Dendritic cell treated with granulocyte-macrophage colony-stimulating factor and Interleukin-4, amounts not matched to agents 40 ng/mL and 50 ng/mL, for 4 days (primary cell): ENCODE measurements at regions not wholly inside any gene's neighbourhood (a gene's known extent, or its start where the extent isn't known, plus 50 kb on each side); places are given as distances from the start of the nearest gene placed in this dataset.

Experiments used
- H3K27ac Mint-ChIP-seq: one replicate; pipeline ENCODE4 v1.8.0; 2022; ENCODE audit warnings: mild to moderate bottlenecking, mixed read lengths
- H3K27me3 Mint-ChIP-seq: one replicate; pipeline ENCODE4 v1.8.0; 2022; ENCODE audit warnings: mild to moderate bottlenecking, mixed read lengths
- H3K36me3 Mint-ChIP-seq: one replicate; pipeline ENCODE4 v1.8.0; 2022; ENCODE audit warnings: low read depth, mixed read lengths
- H3K4me1 Mint-ChIP-seq: one replicate; pipeline ENCODE4 v1.8.0; 2022; ENCODE audit warnings: low read depth, mixed read lengths
- H3K4me3 Mint-ChIP-seq: one replicate; pipeline ENCODE4 v1.8.0; 2022; ENCODE audit warnings: mild to moderate bottlenecking, moderate library complexity, mixed read lengths
- H3K9me3 Mint-ChIP-seq: one replicate; pipeline ENCODE4 v1.8.0; 2022; ENCODE audit warnings: mixed read lengths
- intact Hi-C: fragments of 100-400 bp; cut with micrococcal nuclease; formaldehyde crosslinking; loops from one replicate; pipeline ENCODE4 v1.15.0; 2022

DNA sequence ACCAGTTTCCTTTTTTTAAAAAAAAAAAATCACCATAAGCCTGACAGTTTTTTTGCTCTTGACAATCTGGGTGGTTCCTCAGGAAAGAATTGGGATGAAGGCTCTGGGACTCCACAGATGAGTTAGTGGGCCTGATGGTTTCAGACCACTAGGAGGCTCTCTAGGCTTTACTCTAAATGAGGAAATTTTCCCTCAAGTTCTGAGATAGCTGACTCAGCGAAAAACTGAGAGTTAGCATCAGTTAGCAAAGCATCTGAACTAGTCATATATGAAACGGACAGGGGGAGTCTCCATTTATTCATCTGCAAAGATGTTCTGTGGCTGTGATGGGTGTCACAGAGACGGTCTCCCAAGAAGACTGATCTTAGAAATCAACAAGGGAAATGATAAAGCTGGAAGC, 314.3 kb upstream of the OR4E1 start:
- Mint-ChIP-seq H3K27ac (no peak overlapping the region), H3K4me1 (no peaks in the 10 kb centered on the region), H3K9me3 (no peaks in the 10 kb centered on the region), H3K4me3 (no peak overlapping the region), H3K36me3 (no peaks in the 10 kb centered on the region), H3K27me3 (peaks cover 2% of the 10 kb centered on the region)
- intact Hi-C loops: no loop called here

DNA sequence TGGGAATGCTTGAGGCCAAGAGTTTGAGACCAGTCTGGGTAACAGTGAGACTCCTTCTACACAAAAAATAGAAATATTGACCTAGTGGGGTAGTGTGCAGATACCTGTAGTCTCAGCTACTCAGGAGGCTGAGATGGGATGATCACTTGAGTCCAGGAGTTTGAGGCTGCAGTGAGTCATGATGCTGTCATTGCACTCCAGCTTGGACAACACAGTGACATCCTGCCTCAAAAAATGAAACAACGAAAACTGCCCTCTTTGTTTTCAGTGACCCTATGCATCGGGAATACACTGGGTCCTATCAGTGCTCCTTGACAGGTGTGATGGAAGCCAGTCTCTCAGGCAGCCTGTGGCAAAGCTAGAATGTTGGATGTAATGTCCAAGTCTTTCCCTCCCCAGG, 311.5 kb upstream of the OR4E1 start:
- no peak overlapping the region for H3K27ac Mint-ChIP-seq

DNA sequence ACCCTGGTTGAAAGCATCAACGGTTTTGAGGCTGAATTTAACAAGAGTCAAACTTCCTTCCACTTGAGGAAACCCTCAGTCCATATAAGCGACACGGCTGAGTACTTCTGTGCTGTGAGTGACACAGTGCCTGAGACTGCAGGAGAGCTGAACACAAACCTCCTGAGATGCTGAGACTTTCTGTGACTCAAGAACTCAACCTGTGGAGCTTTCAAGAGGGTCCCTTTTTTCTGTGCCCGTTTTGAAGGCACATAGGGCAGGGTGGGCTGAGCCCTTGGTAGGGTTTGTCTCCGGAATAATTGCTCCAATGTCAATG, 305.3 kb upstream of the OR4E1 start:
- no peak overlapping the region for H3K27ac Mint-ChIP-seq
- no peaks in the 10 kb centered on the region for H3K4me1 Mint-ChIP-seq
- H3K27me3 Mint-ChIP-seq: no peaks in the 10 kb centered on the region
- H3K4me3 Mint-ChIP-seq: no peak overlapping the region
- H3K9me3 Mint-ChIP-seq: no peaks in the 10 kb centered on the region
- no peaks in the 10 kb centered on the region for H3K36me3 Mint-ChIP-seq
- intact Hi-C loops: no loop called here

More for the DNA sequence above, 311.5 kb upstream of the OR4E1 start:
- Mint-ChIP-seq H3K27me3 (no peaks in the 10 kb centered on the region), H3K4me1 (no peaks in the 10 kb centered on the region), H3K4me3 (no peak overlapping the region), H3K9me3 (no peaks in the 10 kb centered on the region), H3K36me3 (no peaks in the 10 kb centered on the region)
- intact Hi-C loops: no loop called here

DNA sequence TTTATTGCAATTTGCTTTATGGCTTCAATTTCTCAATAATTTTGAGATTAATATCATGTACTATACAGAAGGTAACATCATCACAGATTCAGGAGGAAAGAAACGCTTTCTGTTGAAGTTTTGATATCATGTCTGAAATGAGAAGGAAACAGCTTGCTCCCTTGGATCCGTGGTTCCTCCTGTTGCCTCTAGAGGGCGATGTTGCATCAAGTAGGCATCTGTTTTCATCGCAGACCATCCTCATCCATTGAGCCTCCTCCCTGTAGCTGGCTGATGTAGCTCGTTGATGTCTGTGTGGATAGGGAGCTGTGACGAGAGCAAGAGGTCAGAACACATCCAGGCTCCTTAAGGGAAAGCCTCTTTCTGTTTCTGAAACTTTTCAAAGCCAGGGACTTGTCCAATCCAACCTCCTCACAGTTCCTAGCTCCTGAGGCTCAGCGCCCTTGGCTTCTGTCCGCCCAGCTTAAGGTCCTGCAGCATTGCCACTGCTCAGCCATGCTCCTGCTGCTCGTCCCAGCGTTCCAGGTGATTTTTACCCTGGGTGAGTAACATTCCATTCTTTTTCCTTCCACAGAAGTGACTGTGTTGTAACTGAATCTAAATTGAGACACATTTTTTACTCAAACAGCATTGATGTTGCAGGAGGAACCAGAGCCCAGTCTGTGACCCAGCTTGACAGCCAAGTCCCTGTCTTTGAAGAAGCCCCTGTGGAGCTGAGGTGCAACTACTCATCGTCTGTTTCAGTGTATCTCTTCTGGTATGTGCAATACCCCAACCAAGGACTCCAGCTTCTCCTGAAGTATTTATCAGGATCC, 304.8 kb upstream of the OR4E1 start:
- intact Hi-C loops: no loop called here
- H3K36me3 Mint-ChIP-seq: no peaks in the 10 kb centered on the region
- no peaks in the 10 kb centered on the region for H3K4me1 Mint-ChIP-seq
- H3K4me3 Mint-ChIP-seq: no peak overlapping the region
- no peak overlapping the region for H3K27ac Mint-ChIP-seq
- H3K9me3 Mint-ChIP-seq: no peaks in the 10 kb centered on the region
- no peaks in the 10 kb centered on the region for H3K27me3 Mint-ChIP-seq

DNA sequence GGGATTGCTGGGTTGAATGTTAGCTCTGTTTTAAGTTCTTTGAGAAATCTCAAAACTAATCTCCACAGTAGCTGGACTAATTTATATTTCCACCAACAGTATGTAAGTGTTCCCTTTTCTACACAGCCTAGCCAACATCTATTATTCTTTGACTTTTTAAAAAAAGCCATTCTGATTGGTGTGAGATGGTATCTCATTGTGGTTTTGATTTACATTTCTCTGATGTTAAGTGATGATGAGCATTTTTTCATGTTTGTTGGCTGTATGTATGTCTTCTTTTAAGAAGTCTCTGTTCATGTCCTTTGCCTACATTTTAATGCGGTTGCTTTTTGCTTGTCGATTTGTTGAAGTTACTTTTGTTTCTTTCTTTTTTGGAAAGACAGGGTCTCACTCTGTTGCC, 301.1 kb upstream of the OR4E1 start:
- intact Hi-C loops: no loop called here
- Mint-ChIP-seq H3K27me3 (no peaks in the 10 kb centered on the region), H3K9me3 (no peaks in the 10 kb centered on the region), H3K4me1 (no peaks in the 10 kb centered on the region), H3K27ac (no peak overlapping the region), H3K4me3 (no peak overlapping the region), H3K36me3 (no peaks in the 10 kb centered on the region)

DNA sequence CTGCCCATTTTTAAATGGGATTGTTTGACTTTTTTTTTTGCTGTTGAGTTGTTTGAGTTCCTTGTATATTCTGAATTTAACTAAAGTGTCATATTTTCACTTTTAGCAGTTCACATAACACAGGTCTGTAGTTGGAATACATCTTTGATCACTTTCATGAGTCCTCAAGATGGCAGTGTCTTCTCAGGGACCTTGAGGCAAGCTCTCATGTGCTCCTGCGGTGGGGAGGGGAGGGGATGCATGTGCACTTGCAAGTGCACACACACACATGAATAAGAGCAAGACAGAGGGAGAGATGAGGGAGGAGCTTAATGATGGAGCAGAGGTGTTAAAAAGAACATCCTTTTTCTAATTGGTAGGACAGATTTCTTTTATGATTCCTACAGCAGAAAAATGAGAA, 291.4 kb upstream of the OR4E1 start:
- Mint-ChIP-seq H3K9me3 (no peaks in the 10 kb centered on the region), H3K27me3 (no peaks in the 10 kb centered on the region), H3K27ac (no peak overlapping the region), H3K4me1 (no peaks in the 10 kb centered on the region), H3K36me3 (no peaks in the 10 kb centered on the region), H3K4me3 (no peak overlapping the region)
- intact Hi-C loops: no loop called here

DNA sequence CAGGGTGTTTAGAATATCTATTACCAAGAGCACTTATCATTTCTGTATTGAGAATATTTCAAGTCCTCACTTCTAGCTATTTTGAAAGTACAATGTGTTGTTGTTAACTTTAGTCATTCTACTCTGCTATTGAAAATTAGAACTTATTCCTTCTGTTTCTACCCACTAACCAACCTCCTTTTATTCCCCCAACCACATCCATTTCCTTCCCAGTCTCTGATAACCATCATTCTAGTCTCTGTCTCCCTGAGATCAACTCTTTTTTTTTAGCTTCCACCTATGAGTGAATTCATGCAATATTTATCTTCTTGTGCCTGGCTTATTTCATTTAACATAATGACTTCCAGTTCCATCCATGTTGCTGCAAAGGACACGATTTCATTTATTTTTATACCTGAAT, 290.6 kb upstream of the OR4E1 start:
- no peak overlapping the region for H3K27ac Mint-ChIP-seq
- no peak overlapping the region for H3K4me3 Mint-ChIP-seq
- no peaks in the 10 kb centered on the region for H3K27me3 Mint-ChIP-seq
- H3K4me1 Mint-ChIP-seq: no peaks in the 10 kb centered on the region
- H3K9me3 Mint-ChIP-seq: no peaks in the 10 kb centered on the region
- intact Hi-C loops: no loop called here
- no peaks in the 10 kb centered on the region for H3K36me3 Mint-ChIP-seq

DNA sequence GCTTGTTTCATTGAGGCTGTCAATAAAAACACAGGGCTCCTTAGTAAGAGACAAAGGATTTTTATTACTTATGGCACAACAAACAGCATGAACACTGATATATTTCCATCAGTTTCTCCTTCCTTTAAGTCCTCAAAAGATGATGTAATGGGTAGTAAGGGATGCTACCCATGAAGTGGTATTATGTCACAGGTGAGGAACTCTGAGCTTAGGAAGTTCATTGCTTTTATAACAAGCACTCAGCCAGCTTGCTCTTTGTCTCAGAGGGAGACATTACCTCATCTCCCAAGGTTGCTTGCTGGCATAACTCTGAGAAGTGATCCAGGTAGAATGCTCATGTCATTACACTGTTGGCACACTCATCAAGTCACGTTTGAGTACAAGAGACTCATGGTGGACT, 287.0 kb upstream of the OR4E1 start:
- Mint-ChIP-seq H3K27me3 (no peaks in the 10 kb centered on the region), H3K9me3 (peaks cover 6% of the 10 kb centered on the region), H3K27ac (no peak overlapping the region), H3K4me3 (no peak overlapping the region), H3K4me1 (no peaks in the 10 kb centered on the region), H3K36me3 (no peaks in the 10 kb centered on the region)
- intact Hi-C loops: no loop called here

DNA sequence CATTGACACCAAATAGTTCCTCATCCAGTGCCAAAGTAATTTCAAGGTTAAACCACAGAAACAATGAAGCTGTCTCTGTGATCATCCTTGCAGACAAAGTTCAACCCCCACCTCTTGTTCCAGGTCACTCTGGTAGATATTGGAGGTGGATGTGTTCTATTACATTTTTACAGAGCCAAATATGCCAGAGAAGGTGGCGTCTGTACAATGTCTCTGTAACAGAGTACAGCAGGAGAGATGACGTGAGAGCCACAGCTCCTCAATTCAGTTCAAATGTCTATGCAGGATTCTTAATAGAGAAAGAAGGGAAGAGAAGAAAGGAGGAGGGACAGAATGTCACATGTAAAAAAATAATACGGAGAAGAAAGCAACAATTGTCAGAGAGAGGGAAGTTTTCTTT, 268.3 kb upstream of the OR4E1 start:
- intact Hi-C loops: no loop called here
- Mint-ChIP-seq H3K27ac (no peak overlapping the region), H3K9me3 (no peaks in the 10 kb centered on the region), H3K4me3 (no peak overlapping the region), H3K36me3 (no peaks in the 10 kb centered on the region), H3K4me1 (no peaks in the 10 kb centered on the region), H3K27me3 (no peaks in the 10 kb centered on the region)

DNA sequence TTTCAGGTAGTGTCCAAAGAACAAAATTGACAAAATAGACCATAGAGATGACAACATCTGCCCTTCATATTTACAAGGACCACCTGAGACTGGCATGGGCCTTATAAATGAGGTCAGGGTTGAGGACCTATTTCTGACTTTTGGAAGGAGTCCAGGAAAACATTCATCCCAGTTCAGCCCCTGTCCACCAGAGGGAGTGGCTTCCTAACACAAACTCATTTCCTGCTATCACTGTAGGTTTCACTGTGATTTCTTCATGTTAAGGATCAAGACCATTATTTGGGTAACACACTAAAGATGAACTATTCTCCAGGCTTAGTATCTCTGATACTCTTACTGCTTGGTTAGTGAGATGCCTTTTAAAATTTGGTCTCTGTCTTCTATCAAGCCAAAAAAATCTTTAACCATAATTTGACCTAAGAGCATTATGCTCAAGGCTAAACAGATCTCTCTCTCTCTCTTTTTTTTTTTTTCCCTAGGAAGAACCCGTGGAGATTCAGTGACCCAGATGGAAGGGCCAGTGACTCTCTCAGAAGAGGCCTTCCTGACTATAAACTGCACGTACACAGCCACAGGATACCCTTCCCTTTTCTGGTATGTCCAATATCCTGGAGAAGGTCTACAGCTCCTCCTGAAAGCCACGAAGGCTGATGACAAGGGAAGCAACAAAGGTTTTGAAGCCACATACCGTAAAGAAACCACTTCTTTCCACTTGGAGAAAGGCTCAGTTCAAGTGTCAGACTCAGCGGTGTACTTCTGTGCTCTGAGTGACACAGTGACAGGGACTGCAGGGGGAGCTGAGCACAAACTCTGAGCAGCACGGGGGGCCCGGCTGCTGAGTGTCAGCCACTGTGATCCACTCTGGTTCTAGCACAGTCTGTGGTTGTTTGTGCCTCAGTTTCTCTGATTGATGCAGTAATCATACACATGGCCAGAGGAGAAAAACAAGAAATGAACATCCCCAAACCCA, 267.6 kb upstream of the OR4E1 start:
- H3K4me1 Mint-ChIP-seq: no peaks in the 10 kb centered on the region
- intact Hi-C loops: no loop called here
- no peaks in the 10 kb centered on the region for H3K27me3 Mint-ChIP-seq
- H3K27ac Mint-ChIP-seq: no peak overlapping the region
- H3K36me3 Mint-ChIP-seq: no peaks in the 10 kb centered on the region
- H3K4me3 Mint-ChIP-seq: no peak overlapping the region
- no peaks in the 10 kb centered on the region for H3K9me3 Mint-ChIP-seq

DNA sequence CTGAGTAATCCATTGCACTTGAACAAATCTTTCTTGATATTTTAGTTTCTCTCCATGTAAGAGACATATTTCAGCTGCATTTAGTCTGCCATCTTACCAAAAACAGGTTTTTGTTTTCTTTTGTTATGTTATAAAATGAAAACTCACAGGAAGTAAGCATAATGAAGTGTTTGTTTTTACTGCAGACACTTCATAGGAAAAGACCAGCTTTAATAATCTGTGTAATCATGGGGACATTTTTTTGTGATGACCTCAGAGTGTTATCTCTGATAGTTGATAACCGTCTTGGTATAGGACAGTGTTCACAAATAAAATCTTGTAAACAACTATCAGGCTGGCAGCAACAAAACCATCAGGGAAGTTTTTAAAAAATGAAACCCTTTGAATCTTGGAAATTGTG, 266.2 kb upstream of the OR4E1 start:
- Mint-ChIP-seq H3K9me3 (no peaks in the 10 kb centered on the region), H3K27me3 (no peaks in the 10 kb centered on the region), H3K4me1 (no peaks in the 10 kb centered on the region), H3K36me3 (no peaks in the 10 kb centered on the region), H3K4me3 (no peak overlapping the region), H3K27ac (no peak overlapping the region)
- intact Hi-C loops: no loop called here

DNA sequence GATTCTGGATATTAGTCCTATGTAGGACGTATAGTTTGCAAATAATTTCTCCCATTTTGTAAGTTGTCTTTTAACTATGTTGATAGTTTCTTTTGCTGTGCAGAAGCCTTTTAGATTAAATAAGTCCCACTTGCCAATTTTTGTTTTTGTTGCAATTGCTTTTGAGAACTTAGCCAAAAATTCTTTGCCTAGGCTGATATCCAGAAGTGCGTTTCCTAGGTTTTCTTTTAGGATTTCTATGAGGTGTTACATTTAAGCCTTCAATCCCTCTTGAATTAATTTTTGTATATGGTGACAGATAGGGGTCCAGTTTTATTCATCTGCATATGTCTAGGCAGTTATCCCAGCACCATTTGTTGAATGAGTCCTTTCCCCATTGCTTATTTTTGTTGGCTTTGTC, 264.4 kb upstream of the OR4E1 start:
- H3K4me3 Mint-ChIP-seq: no peak overlapping the region
- no peaks in the 10 kb centered on the region for H3K9me3 Mint-ChIP-seq
- no peak overlapping the region for H3K27ac Mint-ChIP-seq
- H3K4me1 Mint-ChIP-seq: no peaks in the 10 kb centered on the region
- intact Hi-C loops: no loop called here
- H3K27me3 Mint-ChIP-seq: no peaks in the 10 kb centered on the region
- H3K36me3 Mint-ChIP-seq: no peaks in the 10 kb centered on the region

DNA sequence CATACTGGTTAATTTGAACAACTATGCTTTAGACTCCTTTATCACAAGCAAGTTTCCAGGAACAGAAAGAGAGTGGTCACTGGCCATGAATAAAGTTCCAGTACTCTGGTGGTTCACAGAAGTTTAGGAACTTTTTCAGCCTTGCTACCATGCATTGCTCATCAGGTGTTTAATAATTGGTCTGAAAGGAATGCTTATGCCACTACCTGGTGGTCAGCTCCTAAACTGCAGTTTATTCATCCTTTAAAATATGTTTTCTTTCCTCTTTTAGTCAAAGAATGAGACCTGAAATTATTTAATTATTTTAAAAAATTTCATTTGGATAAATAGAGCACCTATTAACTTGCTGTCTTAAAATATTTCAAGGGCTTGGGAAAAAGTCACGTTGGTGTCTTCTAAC, 260.1 kb upstream of the OR4E1 start:
- no peaks in the 10 kb centered on the region for H3K9me3 Mint-ChIP-seq
- intact Hi-C loops: no loop called here
- H3K4me3 Mint-ChIP-seq: no peak overlapping the region
- no peaks in the 10 kb centered on the region for H3K4me1 Mint-ChIP-seq
- H3K36me3 Mint-ChIP-seq: no peaks in the 10 kb centered on the region
- H3K27me3 Mint-ChIP-seq: no peaks in the 10 kb centered on the region
- no peak overlapping the region for H3K27ac Mint-ChIP-seq

DNA sequence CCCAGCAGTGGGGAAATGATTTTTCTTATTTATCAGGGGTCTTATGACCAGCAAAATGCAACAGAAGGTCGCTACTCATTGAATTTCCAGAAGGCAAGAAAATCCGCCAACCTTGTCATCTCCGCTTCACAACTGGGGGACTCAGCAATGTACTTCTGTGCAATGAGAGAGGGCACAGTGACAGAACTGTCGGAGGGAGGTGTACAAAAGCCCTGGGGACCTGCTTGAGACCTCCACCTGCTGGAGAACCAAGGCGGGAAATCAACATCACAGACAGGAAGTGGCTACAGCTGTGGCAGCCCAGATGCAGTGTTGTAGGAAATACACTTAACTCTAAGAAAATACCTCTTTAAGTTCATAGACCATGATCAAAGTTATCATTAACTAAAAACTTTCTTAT, 250.9 kb upstream of the OR4E1 start:
- no peak overlapping the region for H3K27ac Mint-ChIP-seq
- H3K4me3 Mint-ChIP-seq: no peak overlapping the region
- no peaks in the 10 kb centered on the region for H3K9me3 Mint-ChIP-seq
- peaks cover 7% of the 10 kb centered on the region for H3K4me1 Mint-ChIP-seq
- H3K36me3 Mint-ChIP-seq: no peaks in the 10 kb centered on the region
- H3K27me3 Mint-ChIP-seq: no peaks in the 10 kb centered on the region
- intact Hi-C loops: no loop called here
